Neural cell (in vitro differentiated cells): ENCODE measurements at regions not wholly inside any gene's neighbourhood (a gene's known extent, or its start where the extent isn't known, plus 50 kb on each side); places are given as distances from the start of the nearest gene placed in this dataset.

Source experiments
- H2AFZ ChIP-seq: fragments of 200-600, 300-800 bp; sonication (generic), shearing (Covaris generic); 2 replicates; pipeline ENCODE4 v1.6.0; 2014; ENCODE audit warnings: low read depth, mild to moderate bottlenecking, antibody characterized with exemption, low read length, moderate library complexity
- H3F3A ChIP-seq: fragments of 200-600 bp; shearing (Covaris generic); 2 replicates; pipeline ENCODE4 v1.6.1; 2016; ENCODE audit warnings: mild to moderate bottlenecking, moderate library complexity, mixed read lengths, antibody characterized with exemption, low read length; ENCODE audit not compliant: insufficient read depth, poor library complexity, severe bottlenecking
- H3K27ac ChIP-seq: fragments of 200-600, 300-800 bp; sonication (generic), shearing (Covaris generic); 2 replicates; pipeline ENCODE4 v1.5.1; 2014; ENCODE audit warnings: mild to moderate bottlenecking, low read length, moderate library complexity
- H3K27me3 ChIP-seq: fragments of 300-800, 200-600 bp; sonication (generic), shearing (Covaris generic); 2 replicates; pipeline ENCODE4 v1.6.0; 2014; ENCODE audit warnings: mild to moderate bottlenecking, low read depth, low read length, moderate library complexity; ENCODE audit not compliant: insufficient read depth
- H3K36me3 ChIP-seq: fragments of 300-800, 200-600 bp; sonication (generic), shearing (Covaris generic); 2 replicates; pipeline ENCODE4 v1.5.1; 2014; ENCODE audit warnings: mild to moderate bottlenecking, antibody characterized with exemption, low read length, moderate library complexity; ENCODE audit not compliant: insufficient read depth
- H3K4me2 ChIP-seq: fragments of 300-800, 200-600 bp; sonication (generic), shearing (Covaris generic); 2 replicates; pipeline ENCODE4 v1.6.0; 2014; ENCODE audit warnings: mild to moderate bottlenecking, low read length
- H3K4me3 ChIP-seq: fragments of 300-800, 200-600 bp; sonication (generic), shearing (Covaris generic); 2 replicates; pipeline ENCODE4 v1.5.1; 2014; ENCODE audit warnings: mild to moderate bottlenecking, low read length, moderate library complexity
- H3K79me2 ChIP-seq: fragments of 200-600 bp; shearing (Covaris generic); replicated peaks from 2 replicates; pipeline ENCODE4 v1.6.0; 2014; ENCODE audit warnings: mild to moderate bottlenecking, low read length, moderate library complexity; ENCODE audit not compliant: insufficient read depth
- H3K9ac ChIP-seq: fragments of 300-800, 200-600 bp; sonication (generic), shearing (Covaris generic); 2 replicates; pipeline ENCODE4 v1.6.1; 2016; ENCODE audit warnings: mild to moderate bottlenecking, low read length, mixed read lengths
- H3K9me2 ChIP-seq: fragments of 200-600 bp; shearing (Covaris generic); 2 replicates; pipeline ENCODE4 v1.6.1; 2016; ENCODE audit warnings: mild to moderate bottlenecking, low read length, mixed read lengths; ENCODE audit not compliant: insufficient read depth
- H3K9me3 ChIP-seq: fragments of 200-600, 300-800 bp; sonication (generic), shearing (Covaris generic); 2 replicates; pipeline ENCODE4 v1.6.1; 2016; ENCODE audit warnings: mild to moderate bottlenecking, mixed run types, low read length, moderate library complexity, mixed read lengths
- H4K20me1 ChIP-seq: fragments of 200-600 bp; shearing (Covaris generic); 2 replicates; pipeline ENCODE4 v1.6.1; 2016; ENCODE audit warnings: mild to moderate bottlenecking, mixed run types; ENCODE audit not compliant: insufficient read depth
- CTCF ChIP-seq: fragments of 450-650 bp; IDR thresholded peaks from 2 replicates; pipeline ENCODE4 v1.5.1; 2014; ENCODE audit warnings: antibody characterized with exemption, mild to moderate bottlenecking, moderate library complexity; ENCODE audit not compliant: poor library complexity, severe bottlenecking
- EP300 ChIP-seq: fragments of 450-650 bp; conservative IDR thresholded peaks from 2 replicates; pipeline ENCODE4 v1.6.1; 2014; ENCODE audit warnings: antibody characterized with exemption, mild to moderate bottlenecking, moderate library complexity; ENCODE audit not compliant: poor library complexity, severe bottlenecking
- EZH2 ChIP-seq: fragments of 200-600, 300-800 bp; shearing (Covaris generic), sonication (generic); IDR thresholded peaks from 2 replicates; pipeline ENCODE4 v1.6.1; 2014; ENCODE audit warnings: antibody characterized with exemption, low read length, borderline replicate concordance, mild to moderate bottlenecking; ENCODE audit not compliant: insufficient read depth, poor library complexity, severe bottlenecking
- MXI1 ChIP-seq: fragments of 450-650 bp; conservative IDR thresholded peaks from 2 replicates; pipeline ENCODE4 v1.6.1; 2014; ENCODE audit warnings: antibody characterized with exemption, mild to moderate bottlenecking; ENCODE audit not compliant: poor library complexity, severe bottlenecking
- POLR2AphosphoS5 ChIP-seq: IDR thresholded peaks from 2 replicates; pipeline ENCODE4 v1.6.1; 2012
- RAD21 ChIP-seq: fragments of 450-650 bp; conservative IDR thresholded peaks from 2 replicates; pipeline ENCODE4 v1.6.1; 2014; ENCODE audit warnings: antibody characterized with exemption, mild to moderate bottlenecking, moderate library complexity
- REST ChIP-seq: IDR thresholded peaks from 2 replicates; pipeline ENCODE4 v1.6.1; 2012; ENCODE audit warnings: borderline replicate concordance
- SMC3 ChIP-seq: fragments of 450-650 bp; conservative IDR thresholded peaks from 2 replicates; pipeline ENCODE4 v1.6.1; 2014; ENCODE audit warnings: antibody characterized with exemption, mild to moderate bottlenecking, moderate library complexity; ENCODE audit not compliant: poor library complexity
- TAF1 ChIP-seq: IDR thresholded peaks from 2 replicates; pipeline ENCODE4 v1.6.1; 2012; ENCODE audit warnings: low read depth

DNA sequence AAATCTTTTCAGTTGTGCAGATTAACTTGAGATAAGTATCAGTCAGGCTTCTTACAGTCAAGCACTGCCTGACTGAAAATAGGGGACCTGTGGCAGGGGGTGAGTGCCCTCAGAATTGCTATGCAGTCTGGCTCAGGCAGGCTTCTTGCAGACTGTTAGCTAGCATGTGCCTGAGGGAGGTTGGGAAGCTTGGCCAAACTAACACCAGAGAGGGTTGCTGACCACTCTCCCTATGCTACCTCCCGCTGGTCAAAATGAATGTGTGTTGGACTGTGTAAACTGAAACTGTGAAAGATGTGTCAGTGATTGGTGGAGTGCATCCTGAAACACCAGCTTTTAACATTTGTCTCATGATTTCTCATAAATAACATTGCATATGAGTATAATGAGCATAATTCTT, 622.3 kb upstream of the IMPG1 start:
- no peak overlapping the region for H3K27ac ChIP-seq
- no peaks in the 10 kb centered on the region for H3K36me3 ChIP-seq
- H4K20me1 ChIP-seq, result no peaks in the 10 kb centered on the region
- no peak overlapping the region for H2AFZ ChIP-seq
- no peak overlapping the region for H3K4me3 ChIP-seq
- H3K4me2 ChIP-seq, result no peak overlapping the region
- no peaks in the 10 kb centered on the region for H3K79me2 ChIP-seq
- no peak for TF ChIP-seq REST
- TF ChIP-seq MXI1, result no peak
- no peak for TF ChIP-seq POLR2AphosphoS5
- no peak for TF ChIP-seq EP300
- no peak for TF ChIP-seq CTCF
- TF ChIP-seq TAF1, result no peak
- no peak for TF ChIP-seq RAD21
- H3F3A ChIP-seq, result no peaks in the 10 kb centered on the region
- H3K27me3 ChIP-seq, result no peaks in the 10 kb centered on the region
- H3K9me3 ChIP-seq, result no peaks in the 10 kb centered on the region
- no peaks in the 10 kb centered on the region for H3K9me2 ChIP-seq
- H3K9ac ChIP-seq, result no peak overlapping the region

- Histone ChIP-seq H3K9me3 (no peaks in the 10 kb centered on the region), H3K4me2 (no peak overlapping the region), H2AFZ (no peak overlapping the region), H3K4me3 (no peak overlapping the region), H3K27me3 (no peaks in the 10 kb centered on the region), H3K9me2 (no peaks in the 10 kb centered on the region), H3K27ac (no peak overlapping the region), H3K9ac (no peak overlapping the region), H3F3A (no peaks in the 10 kb centered on the region), H4K20me1 (no peaks in the 10 kb centered on the region), H3K36me3 (no peaks in the 10 kb centered on the region), H3K79me2 (no peaks in the 10 kb centered on the region)
- TF ChIP-seq TAF1 (no peak), EZH2 (no peak), POLR2AphosphoS5 (no peak), CTCF (peak; percentile 45), EP300 (no peak), RAD21 (peak; percentile 45), MXI1 (no peak), SMC3 (peak; percentile 52), REST (no peak)
These were observed 612.4 kb upstream of the IMPG1 start for GRCh38 chr6:76684875-76685274.
